NCI-H345 treated with DMSO at 0.1 percent for 48 hours (cell line): ENCODE measurements at regions not wholly inside any gene's neighbourhood (a gene's known extent, or its start where the extent isn't known, plus 50 kb on each side); places are given as distances from the start of the nearest gene placed in this dataset.
A peak's percentile ranks its signal among the peaks of the same experiment; 100 is the strongest.

Experiments used
- DNase-seq: peaks from one replicate; lab custom pipeline; 2025; ENCODE audit not compliant: unreplicated experiment; lab: John Stamatoyannopoulos, UW

DNA sequence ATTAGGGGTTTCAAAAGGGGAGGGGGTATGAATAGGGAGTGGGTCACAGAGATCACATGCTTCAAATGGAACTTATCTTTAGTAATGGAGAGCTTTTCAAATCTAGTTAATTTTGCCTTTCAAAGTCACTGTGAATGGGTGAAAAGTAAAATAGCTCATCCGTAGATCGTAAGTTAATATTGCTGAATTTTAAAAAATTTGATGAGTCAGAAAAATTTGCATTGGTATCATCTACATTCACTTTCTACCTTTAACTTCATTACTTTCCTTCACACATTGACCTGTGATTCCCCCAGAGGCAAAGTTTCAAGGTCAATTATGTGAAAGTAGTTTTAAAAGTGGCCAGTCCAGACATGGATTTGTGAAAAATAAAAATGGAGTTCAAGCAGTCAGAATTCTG is 139.0 kb upstream of the SLC35B3 start:
- DNase-seq, result no peak

DNA sequence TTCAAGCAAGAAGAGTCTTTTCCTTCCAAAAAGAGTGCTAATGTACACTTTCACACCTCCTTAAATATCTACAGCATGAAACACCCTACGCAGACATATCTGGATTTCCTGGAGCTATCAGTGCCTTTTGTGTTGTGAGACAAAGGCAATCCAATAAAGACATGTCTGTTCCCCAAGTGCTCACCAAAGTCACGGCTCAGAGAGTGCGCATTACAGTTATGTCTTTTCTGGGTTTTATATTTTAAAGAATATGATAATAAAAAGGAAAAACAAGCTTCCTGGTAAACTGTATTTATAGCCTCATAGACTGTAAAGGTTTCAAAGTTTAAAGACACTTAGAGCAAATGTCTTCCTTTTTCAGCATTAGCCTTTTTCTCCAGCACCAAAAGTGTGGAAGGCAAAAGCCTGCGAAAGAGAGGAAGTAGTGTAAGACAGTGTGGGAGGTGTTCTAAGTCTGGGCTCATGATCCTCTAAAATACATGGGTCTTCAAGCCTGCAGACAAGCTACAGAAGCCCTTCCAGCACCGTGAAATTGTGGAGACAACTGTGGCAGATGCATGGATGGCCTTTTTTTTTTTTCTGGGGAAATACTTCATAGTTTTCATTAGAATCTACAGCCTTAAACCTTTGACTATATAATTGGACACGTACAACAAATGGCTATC is 135.0 kb upstream of the SLC35B3 start:
- DNase-seq, result no peak

DNA sequence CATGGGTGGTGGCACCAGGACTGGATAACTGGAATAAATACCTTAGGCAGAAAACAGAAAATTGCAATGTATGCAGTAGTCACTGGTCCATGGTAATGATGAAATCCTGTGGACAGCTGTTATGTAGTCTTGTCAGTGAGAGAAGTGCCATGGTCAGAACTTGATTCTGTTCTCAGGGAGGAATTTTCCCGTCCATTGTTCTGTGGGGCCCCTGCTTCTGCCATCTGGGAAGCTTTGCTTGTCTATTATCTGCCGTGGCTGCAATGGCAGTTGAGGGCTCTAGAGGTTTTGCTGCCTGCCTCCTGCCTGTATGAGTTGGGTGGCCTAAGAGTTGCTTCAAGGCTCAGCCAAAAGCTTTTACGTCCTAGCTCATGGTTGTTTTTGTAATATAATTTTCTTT is 126.8 kb upstream of the SLC35B3 start:
- DNase-seq, result no peak

DNA sequence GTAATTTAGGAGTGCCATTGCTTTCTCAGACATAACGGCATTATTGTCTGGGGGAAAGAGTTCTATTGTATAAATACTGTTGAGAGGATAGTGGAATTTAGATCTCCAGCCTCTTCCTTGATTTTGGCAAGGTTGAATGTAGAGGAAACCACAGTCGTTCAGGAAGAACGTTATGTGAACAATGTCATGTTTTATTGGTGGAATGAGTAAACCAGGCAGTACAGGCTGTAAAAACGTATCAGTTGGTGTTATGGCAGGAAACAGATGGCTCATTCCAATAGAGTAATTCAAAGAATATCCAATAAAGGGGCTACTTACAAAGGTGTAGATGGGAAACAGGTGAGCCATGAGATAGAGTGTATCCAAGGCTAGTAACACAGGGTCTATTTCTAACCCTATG is 123.6 kb upstream of the SLC35B3 start:
- no peak for DNase-seq

DNA sequence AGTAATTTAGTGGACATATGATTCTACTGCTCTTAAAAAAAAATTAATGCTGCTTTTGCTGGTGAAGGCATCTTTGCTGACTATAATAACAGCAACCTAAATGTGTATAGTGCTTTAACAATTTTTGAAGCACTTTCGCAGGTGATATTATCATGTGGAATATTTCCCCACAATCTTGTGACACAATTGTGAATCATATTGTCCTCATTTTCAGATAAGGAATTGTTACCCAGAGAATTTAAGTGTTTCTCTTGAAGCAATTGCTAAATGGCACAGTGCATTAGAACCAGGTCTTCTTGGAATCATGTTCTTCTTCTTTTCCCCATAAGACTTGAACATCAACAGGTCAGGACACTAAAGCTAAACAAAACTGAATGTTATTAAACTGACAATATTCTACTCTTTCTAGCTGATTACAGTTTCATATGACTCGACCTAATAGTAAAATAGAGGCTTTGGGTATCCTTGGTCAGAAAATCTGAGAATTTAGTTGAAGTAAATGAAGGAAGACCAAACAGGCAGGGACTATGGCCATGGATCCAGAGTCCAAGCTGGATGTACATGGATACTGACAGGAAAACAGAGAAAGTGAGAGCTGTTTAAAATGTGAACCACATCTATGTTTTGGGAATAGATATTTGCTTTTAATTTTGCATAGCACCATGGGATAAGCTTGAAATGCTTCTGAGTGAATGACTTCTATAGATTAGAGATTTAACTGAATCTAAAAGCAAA is 121.8 kb upstream of the SLC35B3 start:
- DNase-seq, result no peak

DNA sequence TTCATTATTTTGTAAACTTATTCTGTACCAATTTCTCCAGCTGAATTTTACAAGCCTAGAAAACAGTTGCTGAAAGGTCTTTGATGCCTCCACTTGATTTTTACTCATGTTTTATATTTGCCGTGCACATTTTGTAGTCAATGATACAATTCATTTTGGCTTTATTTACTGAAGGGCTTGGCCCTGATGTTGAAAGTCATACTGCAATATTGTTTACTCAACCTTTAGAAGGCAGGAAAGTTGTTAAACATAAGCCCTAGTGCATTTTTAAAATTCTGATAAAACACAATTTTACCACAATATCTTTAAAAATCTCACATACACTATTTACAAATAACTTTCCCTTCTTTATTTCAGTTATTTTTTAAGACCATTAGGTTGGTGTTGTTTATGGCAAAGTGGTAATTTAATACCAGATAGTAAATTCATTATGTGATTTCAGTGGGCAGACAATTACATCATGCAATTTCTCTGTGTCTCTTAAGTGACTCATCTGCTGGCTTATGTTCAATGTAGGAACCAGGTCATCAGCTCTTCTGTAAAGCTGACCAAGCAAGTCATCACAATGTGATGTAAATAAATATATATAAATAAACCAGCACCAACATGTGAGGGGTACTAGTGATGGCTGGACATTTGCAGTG is 121.1 kb upstream of the SLC35B3 start:
- DNase-seq, result no peak

DNA sequence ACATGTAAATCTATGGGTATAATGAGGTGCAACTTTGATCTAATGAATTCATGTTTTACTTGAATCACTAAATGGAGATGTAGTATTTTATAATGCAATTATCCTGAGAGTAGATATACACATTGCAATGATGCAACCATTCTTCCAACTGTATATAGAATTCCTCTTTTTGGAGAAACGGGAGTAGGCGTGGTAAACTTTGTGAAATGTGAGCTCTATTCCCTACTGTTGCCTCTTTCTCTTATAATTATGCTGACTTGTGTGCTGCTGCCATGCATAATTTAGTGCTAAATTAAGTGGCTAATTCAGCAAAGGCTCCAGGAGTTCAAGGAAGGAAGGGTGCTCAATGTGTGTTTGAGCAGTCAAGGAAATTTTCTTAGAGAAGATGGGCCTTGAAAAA is 116.6 kb upstream of the SLC35B3 start:
- no peak for DNase-seq

DNA sequence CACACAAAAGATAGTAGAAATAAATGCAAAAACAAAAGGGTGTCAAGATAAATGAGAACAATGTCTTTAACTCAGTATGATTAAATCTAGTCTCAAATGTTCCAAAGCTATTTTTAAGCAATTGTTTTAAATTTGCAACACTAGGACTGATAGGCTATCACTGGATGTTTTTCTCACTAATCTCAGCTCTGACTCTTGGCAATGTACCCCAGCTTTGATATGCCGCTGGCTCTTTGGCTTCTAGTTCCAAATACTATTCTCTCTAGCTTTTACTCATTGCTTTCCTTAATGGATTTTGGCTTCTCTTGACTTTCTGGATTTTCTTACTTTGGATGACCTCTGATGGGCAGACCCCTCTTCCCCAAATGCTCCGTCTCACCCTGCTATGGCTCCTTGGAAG is 116.0 kb upstream of the SLC35B3 start:
- no peak for DNase-seq

DNA sequence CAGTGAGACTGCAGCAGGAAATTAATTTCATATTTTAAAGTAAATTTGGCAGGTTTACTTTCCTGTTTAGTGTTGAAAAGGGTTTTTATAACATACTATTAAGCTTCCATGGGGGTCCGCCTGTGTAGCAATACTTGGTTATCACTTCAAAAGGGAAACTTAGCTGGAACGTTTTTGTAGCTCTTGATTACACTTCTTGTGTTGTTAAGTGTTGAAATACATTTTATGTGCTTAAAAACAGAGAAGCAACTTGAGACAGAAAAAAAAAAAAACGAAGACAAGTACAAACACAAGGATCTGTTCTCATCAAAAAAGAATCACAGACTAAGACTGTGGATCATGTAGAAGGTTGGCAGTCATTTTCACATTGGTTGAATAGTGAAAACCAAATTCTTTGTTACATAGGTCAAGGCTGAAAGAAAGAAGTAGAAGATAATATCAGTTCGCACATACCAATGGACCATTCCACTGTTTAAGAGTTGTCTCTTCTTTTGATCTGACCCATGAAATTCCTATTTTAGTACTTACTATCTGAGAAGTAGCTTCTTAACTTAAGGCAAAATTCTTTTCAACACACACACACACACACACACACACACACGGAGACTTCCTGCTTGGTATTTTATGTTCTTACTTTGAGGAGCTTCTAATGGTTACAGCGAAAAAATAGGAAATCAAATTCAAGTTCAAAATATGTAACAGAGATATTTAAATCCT is 113.9 kb upstream of the SLC35B3 start:
- no peak for DNase-seq

DNA sequence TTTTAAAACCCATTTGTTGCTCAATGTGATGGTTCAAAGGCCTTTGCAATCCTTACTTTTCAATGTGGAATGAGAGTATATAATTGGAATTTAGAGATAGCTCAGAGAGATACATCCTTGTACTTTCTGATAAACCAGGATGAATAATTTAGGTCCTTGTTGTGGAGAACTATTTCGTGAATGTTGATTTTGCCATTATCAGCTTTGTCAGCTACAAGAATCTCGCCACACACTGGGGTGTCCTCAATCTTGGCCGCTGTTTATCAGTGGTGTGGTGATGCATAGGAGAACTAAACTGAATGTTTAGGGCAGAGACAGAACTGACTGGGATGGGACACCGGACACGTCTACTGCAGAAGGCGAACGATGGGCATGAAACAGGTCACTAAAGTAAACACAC is 111.2 kb upstream of the SLC35B3 start:
- no peak for DNase-seq

DNA sequence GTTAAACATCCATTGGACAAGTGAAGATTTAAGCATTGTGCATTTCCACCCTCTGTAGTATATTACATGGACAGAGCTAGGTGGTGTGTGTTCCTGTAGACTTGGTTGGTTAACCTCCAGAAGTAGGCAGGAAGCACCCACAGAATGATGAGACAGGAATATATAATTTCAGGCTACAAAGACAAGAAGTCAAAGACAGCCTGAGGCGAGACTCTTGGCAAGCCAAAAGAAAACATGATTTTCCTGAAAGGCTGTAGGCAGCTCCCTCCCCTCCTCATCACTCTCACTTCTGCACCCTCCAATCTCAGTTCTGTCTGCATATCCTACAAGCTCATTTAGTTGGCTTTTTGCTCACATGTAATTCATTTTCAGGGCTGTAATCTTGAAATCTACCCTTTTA is 110.0 kb upstream of the SLC35B3 start:
- DNase-seq, result no peak

DNA sequence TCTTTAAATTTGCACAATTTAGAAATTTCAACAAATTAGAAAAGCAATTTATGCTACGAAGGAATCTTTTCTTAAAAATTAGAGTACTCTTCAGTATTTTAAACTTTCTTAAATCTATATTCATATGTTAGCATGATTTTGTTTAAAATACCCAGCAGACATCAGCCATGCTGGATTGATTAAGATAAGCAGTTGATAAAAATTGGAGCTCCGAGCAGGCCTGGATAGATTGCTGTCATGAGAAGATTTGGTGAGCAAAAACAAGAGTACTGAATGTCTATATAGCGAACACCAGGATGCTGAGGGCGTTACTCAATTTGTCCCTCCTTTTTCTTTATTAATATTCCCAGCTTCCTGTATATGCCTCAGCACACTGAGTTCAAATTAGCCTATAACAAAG is 108.4 kb upstream of the SLC35B3 start:
- DNase-seq, result no peak

DNA sequence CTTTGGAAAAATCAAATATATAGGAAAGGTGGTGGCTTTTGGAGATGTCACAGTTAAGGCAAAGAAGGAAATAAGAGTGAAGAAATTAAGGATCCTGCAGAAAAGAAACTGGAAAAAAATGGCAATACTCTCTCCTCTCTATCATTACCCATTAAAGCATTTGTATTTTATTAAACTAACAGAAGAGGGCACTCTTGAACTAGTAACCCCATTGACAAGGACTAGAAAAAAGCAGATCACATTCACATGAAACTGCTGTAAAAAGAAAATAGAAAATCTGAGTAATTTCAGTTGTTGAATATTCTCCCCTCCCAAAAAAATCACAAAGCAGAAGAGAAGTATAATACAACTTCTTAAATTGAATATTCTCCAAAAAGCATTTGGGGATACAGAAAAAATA is 104.1 kb upstream of the SLC35B3 start:
- DNase-seq, result no peak

DNA sequence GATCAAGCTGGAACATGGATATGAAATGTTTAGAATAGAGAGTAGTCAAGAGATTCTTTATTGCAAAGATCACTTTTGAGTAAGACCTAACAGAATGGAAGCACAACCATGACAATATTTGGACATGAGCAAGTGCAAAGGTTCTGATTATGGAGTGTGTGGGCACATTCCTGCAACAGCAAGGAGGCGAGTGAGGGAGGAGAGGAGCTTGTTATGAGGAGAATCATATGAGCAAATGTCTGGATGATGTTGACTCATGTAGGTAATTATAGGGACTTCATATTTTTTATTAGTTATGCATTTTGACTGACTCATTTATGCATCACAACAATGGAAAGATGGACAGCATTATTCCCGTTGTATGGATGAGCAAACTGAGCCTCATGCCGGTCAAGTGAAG is 100.8 kb upstream of the SLC35B3 start:
- DNase-seq, result no peak

DNA sequence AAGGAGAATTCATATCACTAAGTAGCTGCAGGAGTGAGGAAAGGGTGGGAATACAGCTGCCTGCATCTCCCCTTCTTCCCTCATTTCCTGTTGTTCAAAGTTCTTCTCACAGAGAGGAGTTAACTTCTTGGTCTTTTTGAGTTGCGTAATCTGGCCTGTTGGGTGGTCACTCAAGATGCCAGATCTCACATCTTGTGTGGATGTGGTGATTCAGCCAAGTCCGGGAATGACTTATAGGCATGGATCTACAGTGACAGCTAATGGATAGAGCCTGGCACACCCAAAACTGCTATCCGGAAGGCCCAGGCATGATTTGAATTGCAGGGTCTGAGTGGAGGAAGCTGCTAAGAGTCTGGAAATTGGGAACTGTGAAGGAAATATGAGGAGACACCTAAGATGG is 100.2 kb upstream of the SLC35B3 start:
- DNase-seq, result no peak

DNA sequence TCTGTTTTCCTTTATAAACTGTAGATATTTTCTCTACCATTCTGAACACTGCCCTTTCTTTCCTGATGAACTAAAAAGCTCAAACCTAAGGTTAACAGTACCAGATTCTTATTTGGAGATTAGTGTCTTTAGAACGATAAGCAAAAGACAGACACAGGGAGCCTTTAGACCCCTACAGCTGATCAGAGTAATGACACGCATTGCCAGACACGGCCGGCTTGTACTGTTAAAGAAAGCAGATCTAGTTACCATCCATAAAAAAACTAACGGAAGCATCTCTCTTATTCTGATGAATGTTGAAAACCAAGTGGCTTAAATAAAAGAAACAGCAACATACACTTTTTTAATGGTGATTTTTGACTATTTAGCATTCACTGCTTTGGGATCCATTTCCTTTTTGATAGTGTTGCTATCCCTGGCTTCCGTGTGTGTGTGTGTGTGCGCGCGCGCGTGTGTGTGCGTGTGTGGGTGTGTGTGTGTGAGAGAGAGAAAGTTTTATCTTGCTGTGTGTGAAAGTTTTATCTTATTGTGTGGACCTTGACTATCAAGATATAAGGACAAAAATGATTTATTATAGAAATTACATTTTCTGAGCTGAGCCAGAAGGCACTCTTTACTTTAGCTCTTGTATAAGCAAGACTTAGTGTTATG is 95.6 kb upstream of the SLC35B3 start:
- DNase-seq, result no peak

DNA sequence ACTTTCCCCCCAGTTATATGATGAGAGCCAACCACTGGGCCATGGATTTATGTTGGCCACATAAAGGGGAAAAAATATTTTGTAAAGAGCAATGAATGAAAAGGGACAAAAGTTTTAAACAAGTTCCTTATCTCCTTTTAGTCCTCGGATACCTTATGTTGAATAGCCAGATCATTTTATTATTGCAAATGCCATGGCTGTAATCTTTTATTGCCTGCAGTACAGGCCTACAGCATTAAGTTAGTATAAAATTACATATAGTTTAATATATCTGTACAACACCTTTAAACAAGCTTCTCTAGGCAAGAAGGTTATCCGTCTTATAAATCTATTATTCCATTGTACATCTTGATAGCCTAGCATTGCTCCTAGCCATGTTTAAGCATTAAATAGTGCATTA is 93.9 kb upstream of the SLC35B3 start:
- no peak for DNase-seq

DNA sequence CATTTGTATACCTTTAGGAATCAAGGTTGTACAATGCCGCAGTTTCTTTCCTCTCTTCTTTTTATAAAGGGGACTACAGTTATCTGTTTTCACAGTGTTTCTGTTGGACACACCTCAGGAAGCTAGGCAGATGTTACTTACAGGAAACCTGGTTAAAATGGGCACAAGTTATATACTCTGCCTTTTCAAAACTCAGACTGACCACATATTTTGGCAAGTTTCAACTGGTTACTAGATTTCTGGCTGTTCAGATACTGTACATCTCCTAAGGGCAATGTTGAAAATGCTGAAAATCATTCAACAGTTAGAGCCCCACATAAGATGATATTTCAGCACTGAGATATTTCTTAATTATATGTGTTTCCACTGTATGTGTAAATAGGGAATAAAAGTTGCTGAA is 92.5 kb upstream of the SLC35B3 start:
- no peak for DNase-seq

DNA sequence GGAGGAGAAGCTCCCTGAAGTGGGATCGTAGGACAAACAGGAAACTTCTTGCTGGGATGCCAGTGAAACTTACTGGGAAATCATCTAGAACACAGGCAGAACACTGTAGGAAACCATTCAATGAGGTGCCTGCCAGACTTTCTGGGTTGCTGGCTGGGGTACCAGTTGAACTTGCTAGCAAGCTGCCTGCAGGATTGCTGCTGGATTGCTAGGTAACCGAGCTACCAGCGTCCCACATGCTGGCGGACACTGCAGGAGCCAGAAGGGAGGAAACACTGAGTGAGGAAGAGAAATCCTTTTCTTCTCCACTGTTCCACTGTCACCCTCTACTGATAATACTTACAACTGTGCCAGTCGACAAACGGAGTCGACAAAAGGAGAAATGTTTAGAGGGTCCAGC is 91.3 kb upstream of the SLC35B3 start:
- no peak for DNase-seq

DNA sequence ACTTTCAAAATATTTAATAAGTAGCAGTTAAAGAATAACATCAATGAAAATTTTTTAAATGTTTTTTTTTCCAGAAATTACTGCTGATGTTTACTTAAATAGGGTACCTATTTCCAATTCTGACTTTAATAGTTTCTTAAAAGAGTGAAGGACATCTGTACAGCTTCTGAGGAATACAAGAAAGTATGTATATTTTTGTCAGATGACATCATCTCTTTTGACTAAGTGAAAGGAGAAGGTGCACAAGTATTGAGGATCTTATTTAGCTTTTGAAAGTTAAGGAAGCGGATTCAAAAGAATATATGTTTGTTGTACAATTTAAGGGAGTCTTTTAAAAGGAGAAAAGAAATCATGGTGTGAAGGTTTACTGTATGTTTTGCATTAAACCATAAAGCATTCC is 90.0 kb upstream of the SLC35B3 start:
- DNase-seq, result no peak

DNA sequence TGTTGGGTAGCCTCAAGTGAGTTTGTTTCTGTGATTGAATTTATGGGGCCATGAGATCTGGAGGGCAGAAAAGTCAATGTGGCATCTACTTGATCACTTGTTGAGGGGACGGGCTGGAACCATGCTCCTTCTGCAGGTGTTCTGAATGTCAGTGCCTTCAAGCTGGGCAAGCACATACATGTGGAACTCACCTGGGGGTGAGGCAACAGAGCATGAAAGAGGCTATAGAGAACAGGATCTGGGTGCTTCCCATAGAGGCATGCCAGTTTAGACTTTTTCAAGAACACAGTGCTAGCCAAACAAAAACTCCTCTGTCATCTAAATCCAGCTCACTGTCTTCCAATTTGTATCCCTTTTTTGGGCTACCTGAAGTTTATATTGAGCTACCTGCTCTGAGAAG is 77.8 kb upstream of the SLC35B3 start:
- DNase-seq, result peak; percentile 28
